ENCODE measurements at regions not wholly inside any gene's neighbourhood (a gene's known extent, or its start where the extent isn't known, plus 50 kb on each side); places are given as distances from the start of the nearest gene placed in this dataset.

DNA sequence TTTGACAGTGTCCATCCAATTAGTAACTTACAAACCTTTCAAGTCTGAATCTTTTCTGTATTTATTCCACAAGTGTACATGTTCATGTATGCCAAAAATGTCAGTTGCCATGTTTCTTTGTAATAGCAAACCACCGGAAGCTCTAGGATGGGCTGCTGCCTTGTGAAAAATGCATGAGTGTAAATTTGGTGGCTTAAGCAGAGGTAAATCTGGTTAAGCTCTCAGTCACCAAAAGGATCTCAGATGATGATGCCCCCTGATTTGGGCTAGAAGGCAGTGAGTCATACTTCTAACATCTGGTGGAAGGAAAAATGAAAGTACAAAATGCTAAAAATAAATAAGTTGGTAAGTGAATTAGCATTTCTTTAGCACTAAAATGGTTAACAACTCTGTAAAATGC, 567.5 kb downstream of the ELAVL2 start:
- Mint-ChIP-seq H3K4me1 (ENCODE audit: low read depth) (no peaks in the 10 kb centered on the region), H3K4me3 (no peak overlapping the region), H3K36me3 (ENCODE audit: low read depth) (no peaks in the 10 kb centered on the region), H3K9me3 (peaks cover 4% of the 10 kb centered on the region), H3K27ac (no peak overlapping the region), H3K27me3 (ENCODE audit: low read depth) (no peaks in the 10 kb centered on the region)

DNA sequence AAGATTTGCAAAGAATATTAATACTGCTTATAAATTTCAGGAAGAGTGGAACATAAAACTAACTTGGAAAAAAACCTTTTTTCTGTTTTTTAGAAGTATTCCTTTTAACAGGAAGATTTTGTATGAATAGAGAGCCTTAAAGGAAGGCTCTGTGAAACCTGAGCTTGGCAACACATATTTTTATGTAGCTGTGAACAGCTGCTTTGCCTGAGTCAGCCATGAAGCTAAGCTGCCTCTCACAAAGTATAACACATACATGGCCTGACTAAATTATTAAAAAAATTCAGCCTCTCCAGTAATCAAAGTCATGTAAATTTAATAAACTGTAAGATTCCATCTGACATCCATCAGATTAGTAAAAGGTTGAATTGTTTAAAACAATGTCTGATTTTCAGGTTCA, 547.5 kb downstream of the ELAVL2 start:
- Mint-ChIP-seq H3K9me3 (peaks cover 12% of the 10 kb centered on the region), H3K27me3 (ENCODE audit: low read depth) (no peaks in the 10 kb centered on the region), H3K4me1 (ENCODE audit: low read depth) (no peaks in the 10 kb centered on the region), H3K4me3 (no peak overlapping the region), H3K27ac (no peak overlapping the region), H3K36me3 (ENCODE audit: low read depth) (no peaks in the 10 kb centered on the region)

DNA sequence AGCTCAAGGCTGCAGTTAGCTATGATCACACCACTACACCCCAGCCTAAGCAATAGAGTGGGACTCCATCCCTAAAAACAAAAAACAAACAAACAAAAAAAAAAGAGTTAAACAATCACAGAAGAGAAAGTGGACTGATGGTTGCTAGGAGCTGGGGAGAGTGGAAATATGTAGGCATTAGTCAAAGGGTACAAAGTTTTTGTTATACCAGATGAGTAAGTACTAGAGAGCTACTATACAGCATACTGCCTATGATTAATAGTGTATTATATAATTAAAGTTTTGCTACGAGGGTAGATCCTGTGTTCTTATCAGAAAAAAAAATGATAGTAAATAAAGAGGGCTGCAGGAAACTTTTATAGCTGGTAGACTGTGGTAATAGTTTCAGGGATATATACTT, 538.6 kb downstream of the ELAVL2 start:
- no peaks in the 10 kb centered on the region for H3K36me3 Mint-ChIP-seq (ENCODE audit: low read depth)
- H3K27ac Mint-ChIP-seq, result no peak overlapping the region
- peaks cover 7% of the 10 kb centered on the region for H3K9me3 Mint-ChIP-seq
- no peaks in the 10 kb centered on the region for H3K4me1 Mint-ChIP-seq (ENCODE audit: low read depth)
- H3K4me3 Mint-ChIP-seq, result no peak overlapping the region
- H3K27me3 Mint-ChIP-seq (ENCODE audit: low read depth), result no peaks in the 10 kb centered on the region

DNA sequence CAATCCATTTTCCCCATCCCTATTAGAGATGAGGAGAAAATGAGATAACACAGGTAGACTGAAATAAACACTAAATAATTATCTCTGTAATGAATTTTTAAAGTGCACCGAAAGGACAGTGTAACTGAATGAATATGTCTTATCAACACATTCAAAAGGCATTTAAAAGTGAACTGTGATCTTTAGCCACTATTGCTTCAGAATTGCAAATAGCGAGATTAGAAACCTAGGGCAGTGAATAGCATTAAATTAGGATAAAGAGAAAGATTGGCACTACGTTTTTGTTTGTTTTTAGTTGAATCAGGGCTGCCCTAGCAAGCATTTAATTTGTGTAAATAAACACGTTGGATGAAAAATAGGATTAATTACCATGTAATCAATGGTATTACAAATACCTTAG, 537.5 kb downstream of the ELAVL2 start:
- no peak overlapping the region for H3K27ac Mint-ChIP-seq
- no peaks in the 10 kb centered on the region for H3K27me3 Mint-ChIP-seq (ENCODE audit: low read depth)
- H3K36me3 Mint-ChIP-seq (ENCODE audit: low read depth), result no peaks in the 10 kb centered on the region
- no peak overlapping the region for H3K4me3 Mint-ChIP-seq
- H3K9me3 Mint-ChIP-seq, result peaks cover 7% of the 10 kb centered on the region
- H3K4me1 Mint-ChIP-seq (ENCODE audit: low read depth), result no peaks in the 10 kb centered on the region

DNA sequence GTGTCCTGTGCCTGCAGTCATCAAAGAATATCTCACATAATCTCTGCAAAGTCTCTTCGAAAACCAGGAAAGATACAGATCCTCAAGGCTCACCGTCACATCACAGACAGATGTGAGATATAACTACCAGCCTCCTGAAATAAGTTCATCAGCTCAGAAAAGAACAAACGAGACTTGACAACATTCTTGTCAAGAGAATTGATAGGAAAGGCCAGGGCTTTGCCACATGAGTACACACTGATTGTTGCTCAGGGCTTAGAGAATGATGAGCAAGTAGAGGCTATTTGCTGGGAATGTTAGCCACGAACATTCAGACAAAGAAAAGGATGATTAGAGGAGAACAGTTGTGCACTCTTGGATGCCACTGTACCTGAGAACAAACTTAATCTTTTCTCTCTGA, 535.1 kb downstream of the ELAVL2 start:
- no peaks in the 10 kb centered on the region for H3K4me1 Mint-ChIP-seq (ENCODE audit: low read depth)
- no peaks in the 10 kb centered on the region for H3K9me3 Mint-ChIP-seq
- H3K27ac Mint-ChIP-seq, result no peak overlapping the region
- no peak overlapping the region for H3K4me3 Mint-ChIP-seq
- H3K27me3 Mint-ChIP-seq (ENCODE audit: low read depth), result no peaks in the 10 kb centered on the region
- H3K36me3 Mint-ChIP-seq (ENCODE audit: low read depth), result no peaks in the 10 kb centered on the region

DNA sequence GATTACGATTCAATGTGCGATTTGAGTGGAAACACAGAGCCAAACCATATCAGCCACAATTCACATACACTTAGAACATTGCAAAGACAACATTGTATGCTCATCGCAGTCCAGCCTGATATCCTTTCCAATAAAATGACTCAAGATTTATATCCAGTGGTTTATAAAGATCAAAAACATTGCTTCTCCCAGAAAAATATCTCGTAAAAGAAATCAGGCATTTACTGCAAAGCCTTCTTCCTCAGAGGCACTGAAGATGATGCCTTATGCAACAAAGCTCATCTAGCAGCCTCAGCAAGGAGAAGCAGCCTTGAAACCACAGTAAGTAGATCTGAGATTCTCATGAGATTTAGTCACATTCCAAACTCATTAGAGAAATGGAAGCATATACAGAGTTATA, 523.8 kb downstream of the ELAVL2 start:
- no peaks in the 10 kb centered on the region for H3K36me3 Mint-ChIP-seq (ENCODE audit: low read depth)
- no peaks in the 10 kb centered on the region for H3K4me1 Mint-ChIP-seq (ENCODE audit: low read depth)
- no peak overlapping the region for H3K27ac Mint-ChIP-seq
- H3K27me3 Mint-ChIP-seq (ENCODE audit: low read depth), result no peaks in the 10 kb centered on the region
- H3K9me3 Mint-ChIP-seq, result peaks cover 12% of the 10 kb centered on the region
- no peak overlapping the region for H3K4me3 Mint-ChIP-seq

DNA sequence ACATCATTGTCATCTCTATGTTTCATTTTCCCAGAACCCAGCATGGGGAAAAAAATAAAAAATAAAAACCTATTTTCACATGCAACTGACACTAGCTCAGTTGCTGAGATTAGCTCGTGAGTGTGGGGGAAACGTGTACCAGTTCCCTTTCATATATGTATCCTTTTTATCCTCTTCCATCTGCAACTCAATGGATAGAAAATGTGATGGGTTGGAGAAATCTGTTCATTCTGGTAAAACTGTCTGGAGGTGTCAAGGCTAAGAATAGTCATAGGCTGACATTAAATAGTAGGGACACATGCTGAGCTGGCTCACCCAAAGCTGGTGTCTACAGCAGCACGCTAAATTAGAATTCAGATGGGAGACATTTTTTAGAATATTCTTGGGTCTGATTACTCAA, 519.3 kb downstream of the ELAVL2 start:
- no peaks in the 10 kb centered on the region for H3K27me3 Mint-ChIP-seq (ENCODE audit: low read depth)
- H3K9me3 Mint-ChIP-seq, result peaks cover 12% of the 10 kb centered on the region
- H3K36me3 Mint-ChIP-seq (ENCODE audit: low read depth), result no peaks in the 10 kb centered on the region
- H3K4me3 Mint-ChIP-seq, result no peak overlapping the region
- no peak overlapping the region for H3K27ac Mint-ChIP-seq
- H3K4me1 Mint-ChIP-seq (ENCODE audit: low read depth), result no peaks in the 10 kb centered on the region

DNA sequence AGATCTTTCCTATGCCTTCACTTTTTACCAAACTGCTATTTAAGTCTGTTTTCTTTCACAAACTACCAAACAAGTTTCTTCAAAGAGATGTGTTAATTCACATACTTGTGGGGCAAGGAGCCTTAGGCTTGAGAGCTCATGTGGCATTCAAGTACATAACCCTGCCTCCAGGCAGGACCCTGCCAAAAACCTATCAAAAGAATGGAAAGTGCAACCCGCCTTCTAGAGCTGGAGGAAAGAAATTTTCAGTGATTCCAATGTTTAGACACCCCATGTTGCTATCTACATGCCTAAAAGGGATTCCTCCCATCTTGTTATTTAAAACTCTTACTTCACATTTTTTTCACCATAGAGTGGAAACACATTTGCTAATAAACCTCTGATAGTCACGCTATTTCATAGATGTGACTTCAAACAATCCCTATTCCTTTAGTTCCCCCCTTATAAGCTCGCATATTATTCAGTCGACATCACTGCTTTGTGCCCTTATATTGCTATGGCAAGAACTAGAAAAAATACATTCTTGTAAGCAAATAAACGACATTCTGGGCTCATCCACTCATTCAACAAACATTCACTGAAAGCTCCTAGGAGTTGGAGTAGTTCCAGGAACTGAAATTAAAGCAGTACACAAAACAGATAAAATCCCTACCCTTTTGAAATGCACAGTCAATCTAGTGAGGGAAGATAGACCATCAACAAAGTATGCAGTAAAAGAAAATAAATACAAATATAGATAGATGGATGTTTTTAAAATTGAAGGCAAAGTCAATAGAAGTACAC, 518.1 kb downstream of the ELAVL2 start:
- no peaks in the 10 kb centered on the region for H3K36me3 Mint-ChIP-seq (ENCODE audit: low read depth)
- H3K27me3 Mint-ChIP-seq (ENCODE audit: low read depth), result no peaks in the 10 kb centered on the region
- H3K4me3 Mint-ChIP-seq, result no peak overlapping the region
- peaks cover 12% of the 10 kb centered on the region for H3K9me3 Mint-ChIP-seq
- no peaks in the 10 kb centered on the region for H3K4me1 Mint-ChIP-seq (ENCODE audit: low read depth)
- H3K27ac Mint-ChIP-seq, result no peak overlapping the region

DNA sequence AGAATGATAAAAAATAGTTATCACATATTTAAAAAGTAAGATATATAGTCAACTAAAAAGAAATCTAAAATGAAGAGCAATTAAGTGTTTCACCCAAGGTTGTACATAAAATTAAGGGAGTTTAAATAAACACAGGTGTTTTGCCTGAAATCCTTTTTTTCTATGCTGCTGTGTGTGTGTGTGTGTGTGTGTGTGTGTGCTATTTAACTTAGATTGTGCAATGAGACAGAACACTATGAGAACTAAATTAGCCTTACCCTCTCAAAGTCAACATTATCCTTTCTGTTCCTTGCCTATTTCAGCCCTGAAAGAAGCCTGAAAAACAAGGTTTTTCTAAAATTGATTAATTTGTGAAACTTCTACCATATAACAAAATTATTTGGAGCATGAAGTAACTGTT, 516.2 kb downstream of the ELAVL2 start:
- Mint-ChIP-seq H3K36me3 (ENCODE audit: low read depth) (no peaks in the 10 kb centered on the region), H3K9me3 (peaks cover 8% of the 10 kb centered on the region), H3K27ac (no peak overlapping the region), H3K27me3 (ENCODE audit: low read depth) (no peaks in the 10 kb centered on the region), H3K4me3 (no peak overlapping the region), H3K4me1 (ENCODE audit: low read depth) (no peaks in the 10 kb centered on the region)

DNA sequence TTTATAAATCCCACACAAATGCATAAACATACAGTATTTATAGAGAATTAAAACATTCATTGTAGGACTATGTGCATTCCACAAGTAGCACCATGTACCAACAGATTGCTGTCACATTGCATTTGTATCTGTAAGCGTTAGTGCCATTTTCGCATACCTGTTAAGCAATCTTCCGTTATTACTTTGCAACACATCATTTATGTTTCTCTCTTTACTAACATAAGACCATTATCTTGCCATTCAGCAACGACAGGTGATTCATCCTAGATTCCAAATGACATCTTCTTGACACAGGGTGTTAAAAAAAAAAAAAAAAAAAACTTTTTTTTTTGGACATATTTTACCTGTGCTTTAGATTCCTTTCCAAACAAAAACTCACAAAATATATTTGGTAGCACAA, 511.8 kb downstream of the ELAVL2 start:
- H3K4me3 Mint-ChIP-seq, result no peak overlapping the region
- H3K27me3 Mint-ChIP-seq (ENCODE audit: low read depth), result no peaks in the 10 kb centered on the region
- no peaks in the 10 kb centered on the region for H3K4me1 Mint-ChIP-seq (ENCODE audit: low read depth)
- H3K27ac Mint-ChIP-seq, result no peak overlapping the region
- H3K9me3 Mint-ChIP-seq, result peaks cover 8% of the 10 kb centered on the region
- no peaks in the 10 kb centered on the region for H3K36me3 Mint-ChIP-seq (ENCODE audit: low read depth)

DNA sequence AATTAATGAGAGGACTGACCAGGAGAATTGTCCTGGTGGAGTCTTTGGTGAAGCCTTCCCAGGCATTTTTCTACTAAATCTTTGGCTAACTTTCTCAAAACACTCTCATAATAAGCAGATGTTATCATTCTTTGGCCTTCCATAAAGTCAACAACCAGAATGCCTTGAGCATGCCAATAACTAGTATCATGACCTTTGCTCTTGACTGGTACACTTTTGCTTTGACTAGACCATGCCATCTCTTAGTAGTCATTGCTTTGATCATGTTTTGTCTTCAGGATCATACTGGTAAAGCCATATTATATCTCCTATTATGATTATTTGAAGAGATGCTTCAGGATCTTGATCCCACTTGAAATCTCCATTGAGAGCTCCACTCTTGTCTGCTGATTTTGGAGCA, 506.9 kb downstream of the ELAVL2 start:
- Mint-ChIP-seq H3K4me1 (ENCODE audit: low read depth) (no peaks in the 10 kb centered on the region), H3K9me3 (peaks cover 23% of the 10 kb centered on the region), H3K27me3 (ENCODE audit: low read depth) (no peaks in the 10 kb centered on the region), H3K27ac (no peak overlapping the region), H3K36me3 (ENCODE audit: low read depth) (no peaks in the 10 kb centered on the region), H3K4me3 (no peak overlapping the region)

DNA sequence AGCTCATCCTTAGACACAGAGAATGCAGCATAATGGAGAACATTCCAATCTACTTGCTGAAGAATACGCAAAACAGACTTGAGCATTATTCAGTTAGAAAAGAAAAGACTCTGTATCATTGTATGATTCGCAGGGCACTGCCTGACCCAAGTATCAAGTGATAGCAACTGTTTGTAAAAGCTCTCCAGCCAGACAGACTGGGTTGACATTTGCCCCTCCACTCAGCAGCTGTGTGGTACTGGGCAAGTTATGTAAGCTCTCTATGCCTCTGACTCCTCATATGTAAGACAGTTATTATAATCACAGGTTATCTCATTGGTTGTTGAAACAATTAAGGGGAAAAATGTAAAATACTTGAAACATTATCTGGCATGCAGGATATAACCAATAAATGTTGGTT, 505.0 kb downstream of the ELAVL2 start:
- Mint-ChIP-seq H3K36me3 (ENCODE audit: low read depth) (no peaks in the 10 kb centered on the region), H3K4me3 (no peak overlapping the region), H3K27ac (no peak overlapping the region), H3K4me1 (ENCODE audit: low read depth) (no peaks in the 10 kb centered on the region), H3K27me3 (ENCODE audit: low read depth) (no peaks in the 10 kb centered on the region), H3K9me3 (peaks cover 20% of the 10 kb centered on the region)

DNA sequence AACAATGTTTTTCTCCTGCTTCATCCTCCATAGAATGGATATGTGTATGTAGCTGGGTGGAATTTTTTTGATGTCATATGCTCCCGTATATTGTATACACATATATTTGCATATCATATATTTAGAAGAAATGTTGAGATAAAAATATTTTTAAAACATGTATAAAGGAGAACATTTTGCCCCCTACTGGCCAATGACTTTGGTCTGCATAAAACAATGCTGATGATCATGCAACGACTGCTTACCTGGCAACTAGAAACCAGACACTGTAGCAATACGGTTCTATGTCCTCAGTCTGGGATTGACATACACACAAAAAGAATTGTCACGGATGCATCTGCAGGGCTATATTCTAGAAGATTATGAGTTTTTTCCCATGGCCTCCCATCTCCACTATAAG, 503.6 kb downstream of the ELAVL2 start:
- peaks cover 23% of the 10 kb centered on the region for H3K9me3 Mint-ChIP-seq
- no peak overlapping the region for H3K4me3 Mint-ChIP-seq
- no peaks in the 10 kb centered on the region for H3K27me3 Mint-ChIP-seq (ENCODE audit: low read depth)
- H3K4me1 Mint-ChIP-seq (ENCODE audit: low read depth), result no peaks in the 10 kb centered on the region
- H3K27ac Mint-ChIP-seq, result no peak overlapping the region
- H3K36me3 Mint-ChIP-seq (ENCODE audit: low read depth), result no peaks in the 10 kb centered on the region

DNA sequence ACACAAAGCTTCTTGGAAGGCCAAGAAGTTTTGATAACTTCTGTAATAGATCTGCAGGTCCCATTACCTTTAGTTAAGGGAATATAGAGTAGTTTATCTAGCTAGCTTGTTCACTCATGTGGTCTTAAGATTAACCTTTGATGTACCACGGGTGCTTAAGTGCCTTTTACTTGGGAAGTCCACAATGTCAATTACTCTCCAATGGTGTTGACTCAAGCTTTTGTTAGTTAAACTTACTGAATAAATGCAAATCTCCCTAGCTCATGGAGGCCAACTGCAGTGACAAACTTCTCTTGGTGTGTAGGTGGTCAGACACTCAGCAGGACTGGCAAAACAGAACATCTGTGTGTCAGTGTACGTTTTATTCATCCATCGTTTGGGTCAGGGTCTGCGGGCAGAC, 501.5 kb downstream of the ELAVL2 start:
- Mint-ChIP-seq H3K36me3 (ENCODE audit: low read depth) (no peaks in the 10 kb centered on the region), H3K4me3 (no peak overlapping the region), H3K27me3 (ENCODE audit: low read depth) (no peaks in the 10 kb centered on the region), H3K9me3 (peaks cover 26% of the 10 kb centered on the region), H3K27ac (no peak overlapping the region), H3K4me1 (ENCODE audit: low read depth) (no peaks in the 10 kb centered on the region)

DNA sequence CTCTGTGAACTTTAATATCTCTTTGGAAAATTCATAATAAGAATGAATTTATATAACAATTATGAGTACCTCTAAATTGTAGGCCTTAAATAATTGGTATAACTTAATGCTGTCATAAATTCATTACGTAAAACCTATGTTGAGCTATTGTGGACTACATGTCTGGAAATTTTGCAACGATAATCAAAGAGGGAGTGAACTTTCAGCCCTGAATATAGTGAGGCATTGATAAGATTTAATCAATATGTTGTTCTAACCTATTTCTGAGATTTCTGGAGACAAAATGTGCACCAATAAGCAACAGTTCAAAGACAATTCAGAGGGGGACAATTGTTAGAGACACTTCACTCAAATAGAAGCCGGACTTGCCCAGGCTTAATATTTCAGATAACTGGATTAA, 499.4 kb downstream of the ELAVL2 start:
- H3K36me3 Mint-ChIP-seq (ENCODE audit: low read depth), result no peaks in the 10 kb centered on the region
- H3K27ac Mint-ChIP-seq, result no peak overlapping the region
- no peaks in the 10 kb centered on the region for H3K27me3 Mint-ChIP-seq (ENCODE audit: low read depth)
- H3K4me1 Mint-ChIP-seq (ENCODE audit: low read depth), result no peaks in the 10 kb centered on the region
- H3K4me3 Mint-ChIP-seq, result no peak overlapping the region
- H3K9me3 Mint-ChIP-seq, result peaks cover 33% of the 10 kb centered on the region

DNA sequence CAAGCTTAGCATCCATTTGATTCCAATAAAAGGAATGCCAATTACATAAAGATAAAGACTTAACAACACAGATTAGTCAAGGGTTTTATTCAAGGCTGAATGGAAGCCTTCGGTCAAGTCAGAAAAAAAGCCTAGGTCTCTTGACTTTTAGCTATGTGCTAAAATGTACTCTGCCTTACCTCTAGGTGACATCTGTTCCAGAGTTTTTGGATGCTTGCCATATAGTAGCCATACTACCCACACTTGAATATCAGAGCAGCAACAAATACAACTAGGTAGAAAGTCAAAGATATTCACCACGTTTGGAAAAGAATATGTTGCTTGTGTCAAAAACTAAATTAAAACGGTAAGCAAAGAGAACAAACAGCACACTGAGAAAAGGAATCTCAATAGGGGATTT, 484.7 kb downstream of the ELAVL2 start:
- Mint-ChIP-seq H3K9me3 (no peaks in the 10 kb centered on the region), H3K27ac (no peak overlapping the region), H3K36me3 (ENCODE audit: low read depth) (no peaks in the 10 kb centered on the region), H3K27me3 (ENCODE audit: low read depth) (no peaks in the 10 kb centered on the region), H3K4me1 (ENCODE audit: low read depth) (no peaks in the 10 kb centered on the region), H3K4me3 (no peak overlapping the region)
